ENCODE measurements at regions not wholly inside any gene's neighbourhood (a gene's known extent, or its start where the extent isn't known, plus 50 kb on each side); places are given as distances from the start of the nearest gene placed in this dataset.

GRCh38 chr3:82572721-82573120, 811.3 kb upstream of the GBE1 start:
- Histone ChIP-seq H3K4me3 (no peak overlapping the region), H3K27ac (no peak overlapping the region), H3K4me1 (no peaks in the 10 kb centered on the region), H3K4me2 (no peak overlapping the region), H3K9me3 (no peaks in the 10 kb centered on the region)
- FAIRE-seq (no peak), DNase-seq (ENCODE audit: low read depth in 1 of 2, low spot score in 1 of 2) (no peak), ATAC-seq (no peak)
- ChIA-PET CTCF (no interaction called here), POLR2A (no interaction called here)
- no peak for TF ChIP-seq RAD21 (conservative IDR thresholded peaks at IDR 0.05 in 1 of 2, IDR thresholded peaks at IDR 0.05 in 1 of 2)
- no peak for TF ChIP-seq NR3C1 (IDR thresholded peaks at IDR 0.05)
- no peak for TF ChIP-seq HOXB13 (CRISPR knock-in tag; IDR thresholded peaks at IDR 0.05; ENCODE audit: low read depth)
- no peak for TF ChIP-seq RCOR1 (IDR thresholded peaks at IDR 0.05; ENCODE audit: low read depth, low read length)
- no peak for TF ChIP-seq FOXS1 (CRISPR knock-in tag; IDR thresholded peaks at IDR 0.05)
- no peak for TF ChIP-seq ZSCAN20 (CRISPR knock-in tag; IDR thresholded peaks at IDR 0.05)
- TF ChIP-seq, protein P1, sequence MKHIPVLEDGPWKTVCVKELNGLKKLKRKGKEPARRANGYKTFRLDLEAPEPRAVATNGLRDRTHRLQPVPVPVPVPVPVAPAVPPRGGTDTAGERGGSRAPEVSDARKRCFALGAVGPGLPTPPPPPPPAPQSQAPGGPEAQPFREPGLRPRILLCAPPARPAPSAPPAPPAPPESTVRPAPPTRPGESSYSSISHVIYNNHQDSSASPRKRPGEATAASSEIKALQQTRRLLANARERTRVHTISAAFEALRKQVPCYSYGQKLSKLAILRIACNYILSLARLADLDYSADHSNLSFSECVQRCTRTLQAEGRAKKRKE (CRISPR knock-in tag; IDR thresholded peaks at IDR 0.05; ENCODE audit: low read depth): no peak
- TF ChIP-seq CEBPB (IDR thresholded peaks at IDR 0.05): no peak
- no peak for TF ChIP-seq HOXA7 (CRISPR knock-in tag; IDR thresholded peaks at IDR 0.05)
- no peak for TF ChIP-seq FOSL2 (IDR thresholded peaks at IDR 0.05)
- TF ChIP-seq FOSL2 (CRISPR knock-in tag; IDR thresholded peaks at IDR 0.05): no peak
- TF ChIP-seq CHD2 (IDR thresholded peaks at IDR 0.05; ENCODE audit: low read length, partially characterized antibody): no peak
- TF ChIP-seq RARB (CRISPR knock-in tag; IDR thresholded peaks at IDR 0.05): no peak
- TF ChIP-seq NFE2L2 (conservative IDR thresholded peaks at IDR 0.05; ENCODE audit: low read length): no peak
- no peak for TF ChIP-seq MAZ (IDR thresholded peaks at IDR 0.05; ENCODE audit: borderline replicate concordance, low read depth, low read length)
- no peak for TF ChIP-seq RNF2 (IDR thresholded peaks at IDR 0.05; ENCODE audit: borderline replicate concordance, low read depth)
- no peak for TF ChIP-seq ESRRA (IDR thresholded peaks at IDR 0.05; ENCODE audit: borderline replicate concordance, low read length)
- no peak for TF ChIP-seq NPAS2 (CRISPR knock-in tag; IDR thresholded peaks at IDR 0.05; ENCODE audit: borderline replicate concordance)
- TF ChIP-seq EHMT2 (IDR thresholded peaks at IDR 0.05; ENCODE audit: low read depth): no peak
- TF ChIP-seq CHD4 (IDR thresholded peaks at IDR 0.05; ENCODE audit: borderline replicate concordance): no peak
- no peak for TF ChIP-seq FOSB (CRISPR knock-in tag; IDR thresholded peaks at IDR 0.05)

- ChIA-PET CTCF (no interaction called here), POLR2A (no interaction called here)
- 6% methylated on average over 3 of the region's 3 CpGs for WGBS (ENCODE audit: missing lambda C conversion rate)
- H3K4me1 ChIP-seq: no peaks in the 10 kb centered on the region
- H3K9me3 ChIP-seq: no peaks in the 10 kb centered on the region
- ATAC-seq: no peak
- no peak for TF ChIP-seq TFCP2L1 (CRISPR knock-in tag; IDR thresholded peaks at IDR 0.05)
- DNase-seq (ENCODE audit: low read depth in 1 of 2, low spot score in 1 of 2): no peak
- H3K27ac ChIP-seq: no peak overlapping the region
- FAIRE-seq: no peak
- no peak overlapping the region for H3K4me2 ChIP-seq
- H3K4me3 ChIP-seq: no peak overlapping the region
Measured at GRCh38 chr3:82568776-82569338, 807.4 kb upstream of the GBE1 start.

DNA sequence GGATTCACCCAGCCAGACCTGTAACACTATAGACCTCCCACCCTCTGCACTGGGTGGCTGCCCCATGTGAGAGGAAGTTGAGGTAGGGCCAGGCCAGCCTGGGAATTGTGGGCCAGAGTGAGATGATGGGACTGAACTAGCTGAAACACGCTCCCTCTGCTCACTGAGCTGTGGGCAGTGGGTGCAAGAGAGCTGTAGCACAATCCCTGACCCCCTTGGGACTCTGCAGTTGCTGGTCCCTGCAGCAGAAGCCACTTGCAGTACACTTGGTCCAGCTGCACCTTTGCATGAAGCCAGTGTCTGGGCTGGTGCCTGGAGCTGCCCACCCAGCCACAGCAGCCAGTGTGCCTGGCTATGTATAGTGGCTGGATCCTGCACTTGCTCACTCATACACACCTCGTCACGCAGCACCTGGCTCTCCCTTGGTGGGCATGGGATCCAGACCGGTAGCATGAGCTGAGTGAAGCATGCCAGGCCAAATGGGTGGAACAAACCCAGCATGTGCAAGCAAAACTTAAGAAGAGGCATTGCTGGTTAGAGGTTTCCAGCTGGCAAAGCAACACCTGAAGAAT, 805.7 kb upstream of the GBE1 start:
- CTCF ChIA-PET: no interaction called here
- WGBS (ENCODE audit: missing lambda C conversion rate): 7% methylated on average over 4 of the region's 4 CpGs
- TF ChIP-seq MAZ (IDR thresholded peaks at IDR 0.05; ENCODE audit: borderline replicate concordance, low read depth, low read length): no peak
- no peak for TF ChIP-seq MYC (IDR thresholded peaks at IDR 0.05; ENCODE audit: borderline replicate concordance, low read length)
- no peak for TF ChIP-seq CTCF (IDR thresholded peaks at IDR 0.05)
- TF ChIP-seq PHF8 (IDR thresholded peaks at IDR 0.05; ENCODE audit: borderline replicate concordance, low read depth): no peak
- TF ChIP-seq RFX5 (IDR thresholded peaks at IDR 0.05): no peak
- no peak for TF ChIP-seq ZSCAN20 (CRISPR knock-in tag; IDR thresholded peaks at IDR 0.05)
- TF ChIP-seq HOXB13 (CRISPR knock-in tag; IDR thresholded peaks at IDR 0.05; ENCODE audit: low read depth): no peak
- TF ChIP-seq SMC3 (IDR thresholded peaks at IDR 0.05): no peak
- no peak for TF ChIP-seq JUN (IDR thresholded peaks at IDR 0.05)
- POLR2A ChIA-PET: no interaction called here
- DNase-seq (ENCODE audit: low read depth in 1 of 2, low spot score in 1 of 2): no peak
- Histone ChIP-seq H3K4me3 (no peak overlapping the region), H3K9me3 (no peaks in the 10 kb centered on the region), H3K27ac (no peak overlapping the region), H3K4me2 (no peak overlapping the region), H3K4me1 (no peaks in the 10 kb centered on the region)
- no peak for ATAC-seq
- no peak for FAIRE-seq
